ENCODE measurements at regions not wholly inside any gene's neighbourhood (a gene's known extent, or its start where the extent isn't known, plus 50 kb on each side); places are given as distances from the start of the nearest gene placed in this dataset.

DNA sequence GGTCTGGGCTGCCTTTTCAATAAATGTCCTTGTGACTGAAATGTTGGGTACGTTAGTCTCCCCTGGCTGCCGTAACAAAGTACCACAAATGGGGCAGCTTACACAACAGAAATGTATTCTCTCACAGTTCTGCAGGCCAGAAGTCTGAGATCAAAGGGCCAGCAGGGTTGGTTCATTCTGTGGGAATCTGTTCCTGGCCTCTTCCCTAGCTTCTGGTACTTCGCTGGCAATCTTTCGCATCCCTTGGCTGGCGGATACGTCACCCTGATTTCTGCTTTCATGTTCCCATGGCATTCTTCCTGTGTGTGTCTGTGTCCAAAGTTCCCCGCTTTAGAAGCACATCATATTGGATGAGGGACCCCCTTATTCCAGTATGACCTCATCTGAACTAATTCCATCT, 95.8 kb upstream of the NCOR2 start:
- intact Hi-C loops (cut with DNase I) = no loop called here
- DNase-seq = no peak
- no peak for ATAC-seq (ENCODE audit: poor library complexity)

- ATAC-seq (ENCODE audit: poor library complexity) = no peak
- no peak for DNase-seq
- intact Hi-C loops (cut with DNase I) = no loop called here
These were observed 93.9 kb upstream of the NCOR2 start for GRCh38 chr12:124661341-124661740.

DNA sequence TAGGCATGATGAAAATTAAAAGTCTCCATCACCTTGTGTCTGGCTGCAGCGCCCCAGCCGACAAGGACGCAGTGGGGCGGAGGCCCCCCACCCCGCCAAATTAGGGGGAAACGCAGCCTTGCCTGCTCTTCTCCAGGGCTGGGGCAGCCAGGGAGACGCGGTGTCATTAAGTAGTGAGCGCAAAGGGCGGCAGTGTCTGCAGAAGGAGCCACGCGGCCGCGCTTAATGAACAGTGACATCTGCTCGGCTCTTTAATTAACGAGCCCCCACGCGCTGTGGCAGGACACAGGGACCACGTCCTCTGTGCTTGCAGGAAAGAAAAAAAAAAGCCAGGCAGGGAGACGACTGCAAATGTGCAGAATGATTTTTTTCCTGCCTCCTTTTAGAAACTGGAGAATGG, 93.4 kb upstream of the NCOR2 start:
- intact Hi-C loops (cut with DNase I) = no loop called here
- DNase-seq (no peak), ATAC-seq (ENCODE audit: poor library complexity) (no peak)

DNA sequence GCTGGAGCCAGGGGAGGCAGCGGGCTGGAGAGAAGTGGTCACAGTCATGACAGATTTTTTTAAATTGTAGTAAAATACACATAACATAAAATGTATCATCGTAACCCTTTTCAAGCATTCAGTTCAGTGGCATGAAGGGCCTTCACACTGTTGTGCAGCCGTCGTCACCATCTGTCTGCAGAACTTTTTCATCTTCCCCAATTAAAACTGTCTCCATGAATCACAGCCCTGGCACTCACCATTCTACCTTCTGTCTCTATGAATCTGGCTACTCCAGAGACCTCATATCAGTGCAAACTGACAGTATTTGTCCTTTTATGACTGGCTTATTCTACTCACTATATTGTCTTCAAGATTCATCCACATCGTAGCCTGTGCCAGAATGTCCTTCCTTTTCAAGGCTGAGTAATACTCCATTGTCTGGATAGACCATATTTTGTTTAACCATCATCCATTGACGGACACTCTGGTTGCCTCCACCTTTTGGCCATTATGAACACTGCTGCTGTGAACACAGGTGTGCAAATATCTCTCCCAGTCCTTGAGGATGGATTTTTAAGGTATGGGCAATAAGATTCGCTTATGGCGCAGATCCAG, 91.5 kb upstream of the NCOR2 start:
- DNase-seq (no peak), ATAC-seq (ENCODE audit: poor library complexity) (no peak)
- intact Hi-C loops (cut with DNase I) = no loop called here

DNA sequence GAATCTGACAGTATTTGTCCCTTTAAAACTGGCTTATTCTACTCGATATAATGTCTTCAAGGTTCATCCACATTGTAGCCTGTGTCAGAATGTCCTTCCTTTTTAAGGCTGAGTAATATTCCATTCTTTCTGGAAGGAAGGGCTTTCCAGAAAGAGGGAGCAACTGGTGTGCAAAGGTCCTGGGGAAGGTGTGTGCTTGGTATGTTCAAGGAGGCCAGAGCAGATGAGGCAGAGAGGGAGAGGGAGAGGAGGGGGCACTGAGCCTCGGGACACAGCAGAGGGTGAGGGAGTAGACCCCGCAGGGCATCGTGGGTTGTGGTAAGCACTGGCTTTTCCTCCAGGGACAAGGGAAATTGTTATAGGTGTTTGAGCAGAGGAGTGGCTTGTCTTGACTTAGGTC, 90.9 kb upstream of the NCOR2 start:
- intact Hi-C loops (cut with DNase I) = no loop called here
- no peak for DNase-seq
- ATAC-seq (ENCODE audit: poor library complexity) = no peak

DNA sequence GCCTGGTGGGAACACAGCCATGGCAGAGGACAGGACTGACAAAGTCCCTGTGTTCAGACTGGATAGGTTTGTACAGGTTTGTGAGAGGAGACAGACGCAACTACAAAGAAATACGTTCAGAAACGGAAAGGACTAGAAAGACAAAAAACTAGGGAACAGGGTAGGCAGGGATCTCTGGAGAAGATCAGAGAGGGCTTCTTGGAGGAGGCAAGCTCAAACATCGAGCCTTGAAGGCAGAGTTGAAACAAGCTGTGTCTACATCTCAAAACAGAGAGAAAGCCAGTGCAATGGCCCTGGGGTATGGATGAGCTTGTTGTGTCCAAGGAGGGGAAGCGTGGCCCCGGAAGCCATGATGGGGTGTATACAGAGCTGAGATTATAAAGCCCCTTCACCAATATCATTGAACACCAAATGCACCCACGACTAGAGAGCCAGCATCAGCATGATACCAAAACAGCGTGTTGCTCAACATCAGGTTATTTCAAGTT, 89.6 kb upstream of the NCOR2 start:
- DNase-seq (no peak), ATAC-seq (ENCODE audit: poor library complexity) (no peak)
- intact Hi-C loops (cut with DNase I) = no loop called here

DNA sequence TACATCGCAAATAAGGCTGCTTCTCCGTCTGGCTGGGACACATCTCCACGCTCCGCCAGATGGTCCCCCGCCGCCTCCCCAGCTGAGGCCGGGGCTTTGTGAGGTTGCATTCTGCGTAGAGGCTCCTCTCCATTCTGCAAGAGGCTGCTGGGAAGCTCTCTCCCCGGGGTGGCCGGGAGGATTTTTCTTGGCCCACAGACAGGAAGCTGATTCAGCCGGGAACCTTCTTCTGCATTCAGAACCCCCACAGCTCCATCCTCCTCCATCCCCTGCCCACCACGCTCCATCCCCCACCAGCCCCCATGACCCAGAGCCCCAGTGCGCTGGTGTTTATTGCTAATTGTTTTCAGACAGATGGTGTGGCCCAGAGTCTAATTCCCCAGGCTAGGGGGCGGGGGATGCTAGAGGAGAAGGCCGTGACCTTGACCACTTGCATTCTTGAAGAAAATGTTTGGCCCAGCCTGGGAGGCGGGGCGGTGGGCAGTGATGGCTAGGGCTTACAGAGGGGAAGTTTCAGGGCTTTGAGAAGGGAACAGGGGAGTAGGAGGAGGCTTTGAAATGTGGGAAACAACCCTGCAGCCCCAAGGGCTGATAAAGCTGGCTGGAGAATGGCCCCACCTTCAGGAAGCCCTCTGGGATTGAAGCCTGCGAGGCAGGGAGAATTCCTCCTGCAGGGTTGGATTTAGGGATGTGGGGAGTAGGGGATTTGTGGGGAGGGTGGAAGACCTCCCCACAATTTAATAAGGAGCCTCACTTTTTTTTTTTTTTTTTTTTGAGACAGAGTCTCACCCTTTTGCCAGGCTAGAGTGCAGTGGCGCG, 88.5 kb upstream of the NCOR2 start:
- intact Hi-C loops (cut with DNase I) = no loop called here
- ATAC-seq (ENCODE audit: poor library complexity) (peak; percentile 81), DNase-seq (peak; percentile 91)

DNA sequence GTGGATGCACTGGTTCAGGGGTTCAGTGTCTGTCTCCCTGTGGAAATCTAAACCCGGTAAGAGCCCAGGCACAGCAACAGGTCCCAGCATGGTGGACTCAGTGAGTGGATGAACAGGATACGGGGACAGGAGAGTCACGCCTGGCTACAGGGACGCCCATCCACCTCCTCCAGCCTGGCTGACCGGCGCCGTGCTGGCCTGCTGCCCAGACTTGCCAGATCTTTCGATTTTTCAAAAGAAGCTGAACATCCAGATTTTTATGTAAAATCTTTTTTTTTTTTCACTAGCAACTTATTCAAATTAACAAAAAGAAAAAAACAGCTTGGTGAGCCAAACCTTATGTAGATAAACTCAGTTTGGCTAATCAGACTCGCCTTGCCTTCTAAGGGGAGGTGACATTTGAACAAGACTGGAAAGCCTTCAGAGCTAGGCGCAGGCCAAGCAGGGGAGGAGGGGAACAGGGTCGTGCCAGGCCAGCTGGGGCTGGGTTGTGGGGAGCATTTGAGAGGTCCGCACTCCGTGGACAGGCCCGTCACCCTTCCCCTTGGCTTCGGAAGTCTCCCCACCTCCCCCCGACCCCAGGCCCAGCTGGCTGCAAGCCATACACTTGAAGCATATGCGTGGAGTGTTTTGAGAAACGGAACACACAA, 87.8 kb upstream of the NCOR2 start:
- peak; percentile 88 for DNase-seq
- peak; percentile 83 for ATAC-seq (ENCODE audit: poor library complexity)
- intact Hi-C loops (cut with DNase I) = no loop called here

- no peak for DNase-seq
- intact Hi-C loops (cut with DNase I) = no loop called here
- ATAC-seq (ENCODE audit: poor library complexity) = no peak
These were observed 87.2 kb upstream of the NCOR2 start for GRCh38 chr12:124654666-124655047.

DNA sequence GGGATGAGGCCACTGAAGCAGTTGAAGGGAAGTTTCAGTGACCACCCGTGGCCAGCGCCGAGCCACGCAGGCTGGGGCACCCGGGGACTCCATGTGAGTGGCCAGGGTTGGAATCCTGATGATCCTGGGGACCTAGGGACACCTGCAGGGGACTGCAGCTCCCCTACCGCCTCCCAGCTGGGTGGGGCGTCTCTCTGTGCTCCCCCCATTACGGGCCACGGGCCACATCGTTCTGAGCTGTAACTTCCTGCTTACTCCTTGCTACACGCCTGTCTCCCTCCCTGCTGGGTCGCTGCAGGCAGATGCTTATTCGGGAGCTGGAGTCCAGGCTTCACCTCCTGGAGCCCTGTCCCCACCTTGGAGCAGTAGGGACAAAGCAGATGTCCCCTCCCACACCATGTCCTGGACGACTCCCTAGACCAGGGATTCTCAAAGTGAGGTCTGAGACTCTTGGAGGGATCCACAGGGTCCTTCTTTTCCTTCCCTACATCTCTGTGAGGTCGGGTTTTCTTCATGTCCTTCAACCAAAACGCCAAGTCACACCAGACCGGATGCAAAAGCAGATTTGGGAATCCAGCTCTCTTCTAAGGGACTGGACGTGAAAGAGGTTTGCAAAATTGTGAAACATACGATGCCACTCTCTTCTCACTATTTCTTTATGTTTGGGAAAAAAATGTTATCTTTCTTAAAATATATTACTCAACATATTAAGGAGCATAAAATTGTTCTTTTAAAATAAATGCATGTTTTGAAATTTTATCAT, 85.9 kb upstream of the NCOR2 start:
- intact Hi-C loops (cut with DNase I) = no loop called here
- DNase-seq = peak; percentile 65
- ATAC-seq (ENCODE audit: poor library complexity) = no peak

GRCh38 chr12:124652661-124653060, 85.2 kb upstream of the NCOR2 start:
- intact Hi-C loops (cut with DNase I) = no loop called here
- DNase-seq (no peak), ATAC-seq (ENCODE audit: poor library complexity) (no peak)

GRCh38 chr12:124651516-124652273, 84.3 kb upstream of the NCOR2 start:
- DNase-seq = peak; percentile 50
- intact Hi-C loops (cut with DNase I) = no loop called here

GRCh38 chr12:124650912-124651311, 83.5 kb upstream of the NCOR2 start:
- DNase-seq (peak; percentile 56), ATAC-seq (ENCODE audit: poor library complexity) (no peak)
- intact Hi-C loops (cut with DNase I) = no loop called here

More at GRCh38 chr12:124651516-124652273, 84.3 kb upstream of the NCOR2 start:
- ATAC-seq (ENCODE audit: poor library complexity) = no peak

- intact Hi-C loops (cut with DNase I) = no loop called here
- ATAC-seq (ENCODE audit: poor library complexity) (no peak), DNase-seq (no peak)
These were observed 81.4 kb upstream of the NCOR2 start for GRCh38 chr12:124648710-124649384.

GRCh38 chr12:124647316-124647715, 79.9 kb upstream of the NCOR2 start:
- no peak for ATAC-seq (ENCODE audit: poor library complexity)

DNA sequence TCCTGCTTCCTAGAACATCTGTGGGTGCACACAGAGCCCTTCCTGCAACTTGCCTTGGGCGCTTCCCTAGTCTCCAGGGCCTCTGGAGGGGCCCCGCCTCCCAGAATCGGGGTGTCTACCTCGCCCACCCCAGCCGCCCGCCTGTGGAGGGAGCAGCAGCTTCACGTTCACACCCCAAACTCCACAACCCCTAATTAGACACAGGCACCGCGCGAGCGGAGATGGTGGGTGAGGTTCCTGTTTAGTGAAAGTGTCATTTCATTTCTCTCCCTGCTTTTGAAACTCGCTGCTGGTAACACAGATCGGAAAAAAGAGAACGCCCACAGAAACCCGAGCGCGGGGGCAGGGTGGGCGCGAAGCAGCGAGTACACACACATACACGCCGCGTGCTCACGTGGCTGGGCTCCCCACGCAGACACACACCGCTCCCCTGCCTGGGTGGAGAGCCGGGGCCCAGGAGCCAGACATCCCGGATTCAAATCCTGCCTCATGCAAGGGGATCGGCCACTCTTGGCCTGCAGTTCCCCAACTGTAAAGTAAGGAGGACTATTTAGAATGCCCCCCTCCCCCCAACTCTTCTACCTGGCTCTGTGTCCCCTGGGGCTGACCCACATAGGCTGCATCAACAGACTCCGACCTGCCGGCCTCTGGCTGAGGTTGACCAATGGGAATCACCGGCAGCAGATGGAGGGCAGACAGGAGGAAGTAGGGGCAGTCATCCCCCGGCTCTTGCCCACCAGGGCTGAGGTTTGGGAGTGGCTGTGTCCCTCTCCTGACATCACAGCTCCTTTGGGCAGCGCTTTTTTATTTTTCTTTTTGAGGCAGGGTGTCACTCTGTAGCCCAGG, 79.2 kb upstream of the NCOR2 start:
- intact Hi-C loops (cut with DNase I) = no loop called here
- ATAC-seq (ENCODE audit: poor library complexity) (peak; percentile 20), DNase-seq (no peak)

More at GRCh38 chr12:124647316-124647715, 79.9 kb upstream of the NCOR2 start:
- intact Hi-C loops (cut with DNase I) = no loop called here
- no peak for DNase-seq
